Femur (tissue), 1 donor: ENCODE measurements at regions not wholly inside any gene's neighbourhood (a gene's known extent, or its start where the extent isn't known, plus 50 kb on each side); places are given as distances from the start of the nearest gene placed in this dataset.
"Not testable (repeated sequence)": the region's sequence is repeated elsewhere in the genome, so short reads cannot be mapped to it uniquely, and the experiment has no call there.

Experiments
- DNase-seq: peaks from one replicate; pipeline ENCODE4 v3.0.0-alpha.2; 2017

- no peak for DNase-seq
Measured at GRCh38 chr1:199057322-199057721, 418.5 kb downstream of the PTPRC start.

GRCh38 chr1:199058281-199058680, 419.4 kb downstream of the PTPRC start:
- no peak for DNase-seq

DNA sequence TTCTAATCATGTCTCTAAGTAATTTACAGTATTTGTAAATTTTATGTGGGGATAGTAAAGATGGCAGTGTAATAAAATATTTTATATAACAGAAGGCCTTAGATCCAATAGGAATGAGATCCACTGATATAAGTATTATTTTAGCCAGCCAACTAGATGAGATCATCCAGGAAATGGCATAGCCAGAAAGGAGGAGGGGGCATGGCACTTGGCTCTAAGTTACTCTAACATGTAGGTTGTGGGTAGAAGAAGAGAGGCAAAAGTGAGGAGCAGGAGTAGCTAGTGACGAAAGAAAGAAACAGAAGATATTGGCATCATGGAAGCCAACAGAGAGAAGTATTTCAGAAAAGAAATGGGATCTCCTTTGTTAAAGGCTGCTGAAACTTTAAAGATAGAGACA, 426.1 kb downstream of the PTPRC start:
- no peak for DNase-seq

GRCh38 chr1:199067483-199067882, 428.6 kb downstream of the PTPRC start:
- no peak for DNase-seq

DNA sequence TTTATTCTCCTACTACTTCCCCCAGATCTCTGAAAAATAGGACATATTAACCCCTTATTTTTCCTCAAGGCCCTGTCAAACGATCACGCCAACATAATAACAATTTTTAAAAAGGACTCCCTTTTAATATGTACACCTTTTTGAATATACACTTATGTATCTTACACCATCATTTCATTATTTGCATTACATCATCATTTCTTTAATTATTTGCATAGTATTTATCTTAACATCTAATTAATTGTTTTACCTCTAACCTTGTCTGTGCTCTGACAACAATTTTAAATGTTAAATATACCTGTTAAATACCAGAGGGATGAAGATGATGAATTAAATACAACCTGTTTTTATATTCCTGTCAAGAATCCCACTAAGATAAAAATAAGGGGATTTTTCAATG, 432.2 kb downstream of the PTPRC start:
- no peak for DNase-seq

- no peak for DNase-seq
Measured at GRCh38 chr1:199073166-199073565, 434.3 kb downstream of the PTPRC start.

- DNase-seq, result no peak
Measured at GRCh38 chr1:199075792-199076191, 437.0 kb downstream of the PTPRC start.

DNA sequence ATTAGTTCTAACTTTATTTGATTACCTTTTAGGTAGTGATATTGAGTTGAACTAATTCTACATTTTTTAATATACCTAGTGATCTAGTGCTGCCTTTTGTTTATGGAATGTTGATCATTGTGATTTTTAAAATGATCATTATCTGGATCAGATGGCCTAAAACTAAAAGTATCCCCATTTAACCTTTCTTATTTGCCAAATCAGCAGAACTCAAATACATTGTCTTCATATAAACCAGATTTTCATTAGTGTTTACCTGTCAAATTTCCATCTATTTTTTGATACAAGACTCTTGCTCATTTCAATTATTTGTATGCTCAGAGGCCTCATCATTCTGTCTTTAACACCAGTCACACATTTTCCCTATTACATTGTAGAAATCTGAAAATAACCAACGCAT, 441.2 kb downstream of the PTPRC start:
- DNase-seq, result no peak

DNA sequence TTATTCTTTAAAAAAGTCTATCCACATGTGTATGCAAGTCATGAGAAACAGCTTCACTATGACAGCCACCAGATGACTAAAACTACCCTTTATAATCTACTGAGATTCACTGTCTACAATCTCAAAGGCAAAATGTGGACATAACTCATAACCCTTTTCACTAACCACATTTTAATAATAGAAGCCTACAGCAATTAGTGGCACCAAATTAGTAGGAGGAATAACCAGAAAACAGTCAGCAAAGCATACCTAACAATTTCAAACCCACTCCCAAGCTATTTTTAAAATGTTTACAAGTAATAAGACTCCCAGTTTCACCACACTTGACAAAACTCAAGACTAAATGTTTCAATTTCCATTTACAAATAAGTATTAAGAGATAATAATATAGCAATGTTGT, 442.9 kb downstream of the PTPRC start:
- no peak for DNase-seq

GRCh38 chr1:199082778-199083389, 444.0 kb downstream of the PTPRC start:
- no peak for DNase-seq

DNA sequence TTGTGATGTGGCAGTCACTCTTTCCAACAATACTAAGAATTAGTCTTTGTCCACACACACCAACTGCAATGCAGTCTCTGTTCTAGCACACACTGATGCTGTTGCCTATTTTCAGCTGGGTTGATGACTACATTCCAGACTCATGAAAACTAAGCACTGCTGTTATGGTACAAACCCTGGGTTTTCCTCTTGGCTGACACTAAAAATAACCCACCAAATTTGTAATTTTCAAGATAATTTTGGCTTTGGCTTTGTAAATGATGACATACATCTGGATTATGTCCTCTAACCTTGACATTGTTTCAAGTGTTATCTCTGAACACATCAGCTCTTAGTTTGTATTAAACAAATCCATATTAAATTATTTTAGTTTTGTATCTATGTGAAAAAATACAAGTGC, 444.8 kb downstream of the PTPRC start:
- DNase-seq, result no peak

- DNase-seq, result peak; percentile 53
Measured at GRCh38 chr1:199084293-199084692, 445.5 kb downstream of the PTPRC start.

DNA sequence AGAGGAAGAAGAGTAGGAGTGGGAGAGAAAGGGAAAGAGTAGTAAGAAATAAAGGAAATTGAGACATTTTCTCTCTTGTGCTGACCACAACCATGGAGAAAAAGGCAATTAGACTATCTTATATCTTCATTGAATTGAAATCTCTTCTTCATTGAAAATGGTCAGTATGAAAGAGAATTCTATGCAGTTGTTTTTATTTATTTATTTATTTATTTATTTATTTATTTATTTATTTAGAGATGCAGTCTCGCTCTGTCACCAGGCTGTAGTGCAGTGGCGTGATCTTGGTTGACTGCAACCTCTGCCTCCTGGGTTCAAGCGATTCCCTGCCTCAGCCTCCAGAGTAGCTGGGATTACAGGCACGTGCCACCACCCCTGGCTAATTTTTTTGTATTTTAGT, 447.1 kb downstream of the PTPRC start:
- DNase-seq, result no peak

DNA sequence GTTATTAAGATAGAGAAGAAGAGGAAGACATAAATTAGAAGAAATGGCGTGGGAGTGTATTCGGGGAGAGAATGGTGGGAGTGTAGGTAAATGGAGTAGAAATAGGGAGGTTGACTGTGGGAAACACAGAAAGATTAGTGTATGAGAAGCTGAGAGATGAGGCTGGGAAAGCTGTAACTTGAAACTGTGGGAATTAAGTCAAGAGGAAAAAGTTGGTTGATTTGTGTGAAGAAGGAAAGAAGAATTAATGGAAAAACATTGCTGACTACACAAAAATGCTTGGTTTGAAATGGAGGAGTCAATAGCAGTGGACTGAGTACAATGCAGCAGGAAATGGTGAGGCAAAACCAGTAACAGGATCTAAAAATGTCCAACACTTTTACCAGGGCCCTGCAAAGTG, 448.3 kb downstream of the PTPRC start:
- DNase-seq, result no peak

DNA sequence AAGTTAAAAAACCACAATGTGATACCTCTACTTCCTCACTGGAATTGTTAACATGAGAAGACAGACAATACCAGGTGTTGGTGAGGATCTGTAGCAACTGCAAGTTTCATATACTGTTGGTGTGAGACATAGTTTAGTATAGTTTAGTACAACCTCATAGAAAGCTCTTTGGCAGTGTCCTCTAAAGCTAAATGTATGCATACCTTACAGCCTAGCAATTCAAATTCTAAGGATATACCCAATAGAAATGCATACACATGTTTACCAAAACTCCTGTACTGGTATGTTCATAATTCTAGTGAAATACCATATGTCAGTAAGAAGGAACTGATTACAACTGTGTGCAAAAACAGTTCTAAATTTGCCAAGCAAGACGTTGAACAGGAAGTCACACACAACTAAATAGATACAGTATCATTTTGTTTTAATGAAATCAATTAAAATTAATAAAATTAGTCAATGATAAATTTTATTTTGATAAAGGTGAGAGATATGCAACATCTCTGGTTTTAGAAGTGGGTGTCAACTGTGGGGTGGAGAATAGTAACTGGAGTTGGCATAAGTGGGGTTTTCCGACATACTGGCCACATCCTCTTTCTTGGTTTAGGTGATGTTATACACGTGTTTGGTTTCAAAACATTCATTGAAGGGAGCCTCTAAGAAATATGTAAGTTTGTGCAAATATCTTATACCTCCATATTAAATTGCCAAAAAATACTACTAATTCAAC, 450.7 kb downstream of the PTPRC start:
- DNase-seq, result no peak

DNA sequence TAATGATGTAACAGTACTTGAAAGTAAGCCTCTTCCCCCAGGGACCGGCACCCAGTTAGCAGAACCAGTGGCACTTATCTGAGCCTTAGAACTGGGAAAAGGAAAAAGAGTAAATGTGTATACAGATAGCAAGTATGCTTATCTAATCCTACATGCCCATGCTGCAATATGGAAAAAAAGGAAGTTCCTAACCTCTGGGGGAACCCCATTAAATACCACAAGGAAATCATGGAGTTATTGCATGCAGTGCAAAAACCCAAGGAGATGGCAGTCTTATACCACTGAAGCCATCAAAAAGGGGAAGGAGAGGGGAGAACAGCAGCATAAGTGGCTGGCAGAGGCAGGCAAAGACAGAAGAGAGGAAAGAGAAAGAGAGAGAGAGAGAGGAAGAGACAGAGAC, 456.8 kb downstream of the PTPRC start:
- DNase-seq, result not testable (repeated sequence)

DNA sequence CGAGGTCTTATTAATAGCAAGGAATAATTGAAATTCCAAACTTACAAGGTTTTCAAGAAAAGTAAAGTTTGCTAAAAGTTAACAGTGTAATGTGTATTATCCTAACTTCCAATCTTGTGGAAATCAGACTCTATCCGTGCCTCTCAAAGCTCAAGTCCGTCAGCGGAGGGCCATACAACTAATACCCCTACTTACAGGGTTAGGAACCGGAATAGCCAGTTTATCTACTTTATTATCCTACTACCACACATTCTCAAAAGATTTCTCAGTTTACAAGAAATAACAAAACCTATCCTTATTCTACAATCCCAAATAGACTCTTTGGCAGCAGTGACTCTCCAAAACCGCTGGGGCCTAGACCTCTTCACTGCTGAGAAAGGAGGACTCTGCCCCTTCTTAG, 457.8 kb downstream of the PTPRC start:
- DNase-seq, result no peak

- no peak for DNase-seq
Measured at GRCh38 chr1:199098468-199098867, 459.6 kb downstream of the PTPRC start.

DNA sequence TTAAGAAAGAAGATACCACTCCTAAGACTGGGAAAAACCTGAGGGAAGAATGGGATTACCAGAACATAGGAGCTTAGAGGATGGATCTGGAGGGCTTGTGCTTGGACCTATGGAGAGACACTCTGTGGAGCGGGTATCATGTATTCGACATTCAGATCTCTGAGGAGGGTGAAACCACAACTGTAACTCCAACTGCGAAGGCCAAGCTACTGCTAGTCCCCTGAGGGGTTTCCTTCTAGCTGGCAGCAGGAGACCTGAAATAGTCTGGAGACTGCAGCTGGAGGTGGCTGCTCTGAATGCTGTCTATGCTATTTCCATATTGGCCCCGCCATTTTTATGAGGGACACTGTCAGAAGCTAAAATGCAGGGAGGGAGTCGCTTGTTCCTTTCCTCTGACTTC, 462.3 kb downstream of the PTPRC start:
- DNase-seq, result no peak

- no peak for DNase-seq
Measured at GRCh38 chr1:199101635-199102034, 462.8 kb downstream of the PTPRC start.

- DNase-seq, result no peak
Measured at GRCh38 chr1:199102239-199102638, 463.4 kb downstream of the PTPRC start.

DNA sequence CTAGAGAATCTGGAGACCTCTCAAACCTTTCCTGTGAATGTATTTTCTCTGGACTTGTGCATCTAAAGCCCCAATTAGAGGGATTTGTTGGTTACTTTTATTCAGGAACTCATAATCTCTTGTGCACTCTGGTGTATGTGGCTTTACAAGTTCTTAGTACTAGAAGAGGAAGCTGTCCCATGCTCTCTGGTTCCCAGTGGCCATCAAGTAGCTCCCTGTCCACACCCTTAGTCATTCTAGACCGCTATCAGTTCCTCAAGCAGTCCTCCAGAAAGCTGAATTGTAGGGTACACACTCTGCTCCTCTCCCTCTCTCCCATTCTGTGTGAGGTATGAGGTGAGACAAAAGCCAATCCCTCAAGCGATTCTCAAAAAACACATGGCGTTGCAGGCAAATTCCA, 470.3 kb downstream of the PTPRC start:
- no peak for DNase-seq

GRCh38 chr1:199112365-199112764, 473.5 kb downstream of the PTPRC start:
- no peak for DNase-seq

DNA sequence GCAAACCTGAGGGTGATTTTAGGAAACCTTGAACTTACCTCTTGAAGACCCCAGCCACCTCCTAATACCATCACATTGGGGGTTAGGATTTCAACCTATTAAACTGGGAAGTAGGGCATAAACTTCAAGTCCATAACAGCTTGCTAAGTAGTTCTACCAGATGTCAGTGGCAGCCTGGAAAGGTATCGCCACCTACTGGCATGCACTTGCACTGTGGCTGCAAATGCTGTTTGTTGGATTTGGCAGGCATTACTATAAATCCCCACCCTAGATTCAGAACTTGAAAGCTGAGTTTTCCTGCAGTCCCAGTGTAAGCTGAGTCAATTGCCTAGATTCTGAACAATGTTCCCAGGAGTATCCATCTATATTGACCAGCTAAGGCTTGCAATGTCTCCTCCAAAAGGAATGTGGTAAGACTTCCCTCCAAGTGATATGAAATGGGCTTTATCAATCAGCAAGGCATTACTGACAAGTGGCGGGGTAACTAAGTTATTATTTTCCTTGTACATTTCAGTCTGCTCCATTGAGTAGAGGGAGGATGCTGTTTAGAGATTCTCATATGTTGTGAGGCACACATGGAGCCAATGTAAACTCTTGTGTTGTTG, 474.5 kb downstream of the PTPRC start:
- DNase-seq, result peak; percentile 41

DNA sequence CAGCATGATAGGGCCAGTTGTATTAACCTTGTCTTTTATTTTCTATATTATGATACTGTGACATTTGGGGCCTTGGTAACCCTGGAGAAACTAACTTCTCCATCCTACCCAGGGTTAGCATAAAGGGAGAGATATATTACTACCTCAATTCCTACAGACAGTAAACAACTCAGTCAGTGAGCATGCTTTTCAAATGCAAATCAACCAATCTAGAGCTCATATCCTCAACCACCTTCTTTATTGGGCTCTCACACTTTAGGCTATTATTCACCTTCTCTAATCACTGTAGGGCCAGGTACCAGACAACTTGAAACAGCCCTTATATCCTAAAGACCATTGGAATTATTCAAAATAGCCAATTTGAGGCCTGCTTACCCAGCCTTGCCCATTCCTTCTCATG, 477.6 kb downstream of the PTPRC start:
- no peak for DNase-seq
